ENCODE measurements at regions not wholly inside any gene's neighbourhood (a gene's known extent, or its start where the extent isn't known, plus 50 kb on each side); places are given as distances from the start of the nearest gene placed in this dataset.

DNA sequence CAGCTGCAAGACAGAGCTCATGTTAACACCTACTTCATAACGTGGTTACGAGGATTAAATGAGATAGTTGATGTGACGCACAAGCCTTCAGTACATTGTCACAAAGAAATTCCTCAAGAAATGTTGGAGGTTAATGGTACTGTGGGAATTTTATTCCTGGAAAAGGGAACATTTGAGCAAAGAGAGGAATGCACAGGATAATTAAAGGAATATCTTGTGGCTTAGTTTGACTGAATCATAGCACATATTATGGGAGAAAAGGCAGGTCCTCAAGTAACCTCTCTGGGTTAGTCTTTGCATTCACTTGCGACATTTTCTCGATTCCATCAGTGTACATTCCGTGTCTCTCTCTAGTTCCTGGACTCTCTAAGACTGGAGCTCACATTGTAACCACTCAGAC is 300.2 kb upstream of the DUSP10 start:
- Histone ChIP-seq H3K27me3 (ENCODE audit: control insufficient read depth, low read length) (no peaks in the 10 kb centered on the region), H4K20me1 (ENCODE audit: control insufficient read depth, insufficient read depth, low read depth, low read length) (no peaks in the 10 kb centered on the region), H3K27ac (ENCODE audit: low read depth, low read length) (no peak overlapping the region), H3K36me3 (ENCODE audit: control insufficient read depth, low read length) (no peaks in the 10 kb centered on the region), H3K4me2 (ENCODE audit: low read length) (no peak overlapping the region), H3K9me3 (ENCODE audit: control insufficient read depth, insufficient read depth, low read length) (no peaks in the 10 kb centered on the region), H3K4me3 (ENCODE audit: low read length) (no peak overlapping the region), H3K4me1 (ENCODE audit: control insufficient read depth, low read length) (no peaks in the 10 kb centered on the region), H3K79me2 (ENCODE audit: control insufficient read depth, low read length) (no peaks in the 10 kb centered on the region), H3F3A (ENCODE audit: control insufficient read depth, insufficient read depth) (no peaks in the 10 kb centered on the region), H3K9me2 (replicated peaks; ENCODE audit: control insufficient read depth, low read length) (no peaks in the 10 kb centered on the region)
- no peak for TF ChIP-seq EZH2phosphoT487 (IDR thresholded peaks at IDR 0.05; ENCODE audit: borderline replicate concordance, low read length)
- TF ChIP-seq, protein P1, sequence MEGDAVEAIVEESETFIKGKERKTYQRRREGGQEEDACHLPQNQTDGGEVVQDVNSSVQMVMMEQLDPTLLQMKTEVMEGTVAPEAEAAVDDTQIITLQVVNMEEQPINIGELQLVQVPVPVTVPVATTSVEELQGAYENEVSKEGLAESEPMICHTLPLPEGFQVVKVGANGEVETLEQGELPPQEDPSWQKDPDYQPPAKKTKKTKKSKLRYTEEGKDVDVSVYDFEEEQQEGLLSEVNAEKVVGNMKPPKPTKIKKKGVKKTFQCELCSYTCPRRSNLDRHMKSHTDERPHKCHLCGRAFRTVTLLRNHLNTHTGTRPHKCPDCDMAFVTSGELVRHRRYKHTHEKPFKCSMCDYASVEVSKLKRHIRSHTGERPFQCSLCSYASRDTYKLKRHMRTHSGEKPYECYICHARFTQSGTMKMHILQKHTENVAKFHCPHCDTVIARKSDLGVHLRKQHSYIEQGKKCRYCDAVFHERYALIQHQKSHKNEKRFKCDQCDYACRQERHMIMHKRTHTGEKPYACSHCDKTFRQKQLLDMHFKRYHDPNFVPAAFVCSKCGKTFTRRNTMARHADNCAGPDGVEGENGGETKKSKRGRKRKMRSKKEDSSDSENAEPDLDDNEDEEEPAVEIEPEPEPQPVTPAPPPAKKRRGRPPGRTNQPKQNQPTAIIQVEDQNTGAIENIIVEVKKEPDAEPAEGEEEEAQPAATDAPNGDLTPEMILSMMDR (IDR thresholded peaks at IDR 0.05; ENCODE audit: low read depth, low read length, poor library complexity, severe bottlenecking): no peak

- H3K4me2 ChIP-seq (ENCODE audit: low read length): no peak overlapping the region
- H3K79me2 ChIP-seq (ENCODE audit: control insufficient read depth, low read length): no peaks in the 10 kb centered on the region
- no peaks in the 10 kb centered on the region for H3K9me2 ChIP-seq (replicated peaks; ENCODE audit: control insufficient read depth, low read length)
- H3K4me1 ChIP-seq (ENCODE audit: control insufficient read depth, low read length): no peaks in the 10 kb centered on the region
- H3K9me3 ChIP-seq (ENCODE audit: control insufficient read depth, insufficient read depth, low read length): no peaks in the 10 kb centered on the region
- no peaks in the 10 kb centered on the region for H3K27me3 ChIP-seq (ENCODE audit: control insufficient read depth, low read length)
- no peaks in the 10 kb centered on the region for H4K20me1 ChIP-seq (ENCODE audit: control insufficient read depth, insufficient read depth, low read depth, low read length)
- no peak overlapping the region for H3K27ac ChIP-seq (ENCODE audit: low read depth, low read length)
- no peak for TF ChIP-seq EZH2phosphoT487 (IDR thresholded peaks at IDR 0.05; ENCODE audit: borderline replicate concordance, low read length)
- TF ChIP-seq, protein P1 (IDR thresholded peaks at IDR 0.05; ENCODE audit: low read depth, low read length, poor library complexity, severe bottlenecking): no peak
- no peaks in the 10 kb centered on the region for H3F3A ChIP-seq (ENCODE audit: control insufficient read depth, insufficient read depth)
- no peaks in the 10 kb centered on the region for H3K36me3 ChIP-seq (ENCODE audit: control insufficient read depth, low read length)
- no peak overlapping the region for H3K4me3 ChIP-seq (ENCODE audit: low read length)
These were observed 299.1 kb upstream of the DUSP10 start for GRCh38 chr1:222040955-222041354.

- H3K4me3 ChIP-seq (ENCODE audit: low read length): no peak overlapping the region
- no peaks in the 10 kb centered on the region for H3F3A ChIP-seq (ENCODE audit: control insufficient read depth, insufficient read depth)
- H3K4me2 ChIP-seq (ENCODE audit: low read length): no peak overlapping the region
- no peaks in the 10 kb centered on the region for H3K27me3 ChIP-seq (ENCODE audit: control insufficient read depth, low read length)
- H3K36me3 ChIP-seq (ENCODE audit: control insufficient read depth, low read length): no peaks in the 10 kb centered on the region
- no peaks in the 10 kb centered on the region for H3K9me2 ChIP-seq (replicated peaks; ENCODE audit: control insufficient read depth, low read length)
- no peaks in the 10 kb centered on the region for H3K79me2 ChIP-seq (ENCODE audit: control insufficient read depth, low read length)
- H3K27ac ChIP-seq (ENCODE audit: low read depth, low read length): no peak overlapping the region
- H4K20me1 ChIP-seq (ENCODE audit: control insufficient read depth, insufficient read depth, low read depth, low read length): no peaks in the 10 kb centered on the region
- H3K9me3 ChIP-seq (ENCODE audit: control insufficient read depth, insufficient read depth, low read length): no peaks in the 10 kb centered on the region
- no peaks in the 10 kb centered on the region for H3K4me1 ChIP-seq (ENCODE audit: control insufficient read depth, low read length)
- no peak for TF ChIP-seq EZH2phosphoT487 (IDR thresholded peaks at IDR 0.05; ENCODE audit: borderline replicate concordance, low read length)
- TF ChIP-seq, protein P1 (IDR thresholded peaks at IDR 0.05; ENCODE audit: low read depth, low read length, poor library complexity, severe bottlenecking): no peak
These were observed 298.4 kb upstream of the DUSP10 start for GRCh38 chr1:222040121-222040805.
